ENCODE measurements at regions not wholly inside any gene's neighbourhood (a gene's known extent, or its start where the extent isn't known, plus 50 kb on each side); places are given as distances from the start of the nearest gene placed in this dataset.

GRCh38 chr12:42660117-42660516, 70.6 kb upstream of the PRICKLE1 start:
- no peaks in the 10 kb centered on the region for H3K27me3 ChIP-seq (ENCODE audit: control insufficient read depth in 4 of 4, insufficient read depth in 4 of 4, low read length in 3 of 4)
- no peak overlapping the region for H3K9ac ChIP-seq (ENCODE audit: low read depth in 1 of 2, low read length in 2 of 2)
- TF ChIP-seq RXRA (IDR thresholded peaks at IDR 0.05) (no peak), YY1 (IDR thresholded peaks at IDR 0.05) (no peak), FOXA2 (IDR thresholded peaks at IDR 0.05) (no peak), HNF4A (conservative IDR thresholded peaks at IDR 0.05) (no peak), NR2F2 (IDR thresholded peaks at IDR 0.05) (no peak), REST (IDR thresholded peaks at IDR 0.05) (no peak), ZBTB33 (IDR thresholded peaks at IDR 0.05) (no peak), EGR1 (IDR thresholded peaks at IDR 0.05; ENCODE audit: low read depth in 2 of 2) (no peak), JUND (IDR thresholded peaks at IDR 0.05) (no peak), TAF1 (conservative IDR thresholded peaks at IDR 0.05) (no peak), RAD21 (IDR thresholded peaks at IDR 0.05) (no peak), GABPA (IDR thresholded peaks at IDR 0.05 in 1 of 2, conservative IDR thresholded peaks at IDR 0.05 in 1 of 2) (no peak), SP1 (IDR thresholded peaks at IDR 0.05) (no peak), CTCF (IDR thresholded peaks at IDR 0.05; ENCODE audit: low read depth, low read length, missing input control) (no peak), HNF4G (IDR thresholded peaks at IDR 0.05) (no peak), FOXA1 (IDR thresholded peaks at IDR 0.05) (no peak)
- TF ChIP-seq, protein P1, sequence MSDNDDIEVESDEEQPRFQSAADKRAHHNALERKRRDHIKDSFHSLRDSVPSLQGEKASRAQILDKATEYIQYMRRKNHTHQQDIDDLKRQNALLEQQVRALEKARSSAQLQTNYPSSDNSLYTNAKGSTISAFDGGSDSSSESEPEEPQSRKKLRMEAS (IDR thresholded peaks at IDR 0.05): no peak
- TF ChIP-seq, protein P2, sequence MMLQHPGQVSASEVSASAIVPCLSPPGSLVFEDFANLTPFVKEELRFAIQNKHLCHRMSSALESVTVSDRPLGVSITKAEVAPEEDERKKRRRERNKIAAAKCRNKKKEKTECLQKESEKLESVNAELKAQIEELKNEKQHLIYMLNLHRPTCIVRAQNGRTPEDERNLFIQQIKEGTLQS (IDR thresholded peaks at IDR 0.05): no peak
- H3K4me3 ChIP-seq (ENCODE audit: low read depth in 1 of 3, low read length in 3 of 3): no peak overlapping the region
- H3K9me3 ChIP-seq (ENCODE audit: control insufficient read depth in 4 of 4, low read length in 3 of 4): peaks cover 0 to 1% (median 0%) of the 10 kb centered on the region in 4 donors
- H3K27ac ChIP-seq (ENCODE audit: low read depth in 1 of 2, low read length in 2 of 2): no peak overlapping the region
- 73% methylated on average over 1 of the region's 1 CpG for WGBS
- no peaks in the 10 kb centered on the region for H3K36me3 ChIP-seq (ENCODE audit: control insufficient read depth in 4 of 4, insufficient read depth in 3 of 4, low read depth in 1 of 4, low read length in 3 of 4)
- H3K4me1 ChIP-seq (ENCODE audit: control insufficient read depth in 4 of 4, insufficient read depth in 4 of 4, low read length in 3 of 4): no peaks in the 10 kb centered on the region
- DNase-seq (ENCODE audit: low spot score): no peak

Measured in liver (tissue), 8 donors.